HCEC 1CT (cell line): ENCODE measurements at regions not wholly inside any gene's neighbourhood (a gene's known extent, or its start where the extent isn't known, plus 50 kb on each side); places are given as distances from the start of the nearest gene placed in this dataset.
"Not testable (repeated sequence)": the region's sequence is repeated elsewhere in the genome, so short reads cannot be mapped to it uniquely, and the experiment has no call there.

Experiments
- DNase-seq: peaks from one replicate; pipeline ENCODE4 v3.0.0-alpha.2; 2017

DNA sequence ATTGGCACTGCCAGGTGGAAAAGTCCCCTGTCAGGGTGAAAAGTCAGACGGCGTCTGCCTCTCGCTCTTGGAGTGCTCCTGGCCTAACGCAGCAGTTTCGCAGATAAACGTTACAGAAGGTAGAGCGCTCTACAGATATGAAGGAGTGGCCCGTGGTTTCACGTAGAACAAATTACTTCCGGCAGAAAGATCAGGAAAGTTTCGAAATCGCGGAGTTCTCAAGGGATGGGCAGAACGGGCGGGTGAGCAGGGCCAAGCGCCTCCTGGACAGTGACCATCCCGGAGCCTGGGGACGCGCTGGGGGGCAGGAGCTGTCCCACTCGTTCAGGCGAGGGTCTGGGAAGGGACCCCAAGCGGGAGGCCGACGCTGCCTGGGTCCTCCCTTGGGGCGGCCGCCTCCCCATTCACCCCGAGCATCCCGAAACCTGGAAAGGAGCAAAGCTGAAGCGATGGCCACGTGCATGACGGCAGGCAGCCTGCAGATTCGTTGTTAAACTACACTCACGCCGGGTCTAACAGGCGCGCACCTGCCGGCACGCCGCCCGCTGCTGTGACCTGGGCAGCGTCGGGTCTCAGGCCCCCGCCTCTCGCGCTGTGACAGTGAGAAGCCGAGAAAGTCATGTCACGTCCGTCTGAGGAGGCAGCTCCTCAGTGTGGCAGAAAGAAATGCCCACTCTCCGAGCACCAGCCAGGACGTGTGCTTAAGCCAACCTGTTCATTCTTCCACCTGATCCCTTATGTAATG is 122.9 kb upstream of the SALL3 start:
- no peak for DNase-seq

DNA sequence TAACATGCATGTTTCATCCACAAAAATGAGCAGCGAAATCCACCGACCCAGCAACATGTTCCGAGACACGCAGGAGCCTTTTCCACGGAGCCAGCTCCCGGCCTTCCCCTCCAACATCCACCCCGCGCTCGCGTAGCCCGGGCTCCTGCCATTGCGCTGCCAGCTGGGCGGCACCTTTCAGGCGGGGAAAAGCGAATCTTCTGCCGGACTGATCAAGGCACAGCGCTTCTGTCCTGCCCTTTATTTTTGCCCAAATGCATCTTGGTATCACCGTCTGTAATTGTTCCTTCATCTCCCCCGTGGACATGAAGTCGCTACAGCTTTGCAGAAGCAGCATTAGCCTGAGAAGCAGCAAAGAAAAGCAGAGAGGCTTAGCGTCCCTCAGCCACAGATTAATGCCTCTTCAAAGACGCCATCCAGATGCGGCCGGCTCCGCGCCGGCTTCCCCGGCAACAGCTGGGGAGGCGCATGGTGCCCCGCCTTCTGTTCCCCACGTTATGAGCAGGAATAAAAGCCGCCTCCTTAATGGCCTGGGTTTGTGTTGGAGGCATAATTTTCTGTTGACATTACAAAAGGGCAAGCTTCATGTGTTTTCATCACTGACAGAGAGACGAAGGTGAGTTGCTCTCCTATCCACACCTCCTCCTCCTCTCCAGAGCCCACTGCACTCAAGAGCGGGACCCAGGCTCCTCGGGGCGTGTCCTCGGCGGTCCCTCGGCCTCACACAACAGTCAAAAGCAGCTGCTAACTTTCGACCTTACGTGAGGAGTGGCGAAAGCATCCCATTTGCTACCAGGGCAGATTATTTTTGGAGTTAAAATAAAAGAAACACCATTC is 122.1 kb upstream of the SALL3 start:
- no peak for DNase-seq

DNA sequence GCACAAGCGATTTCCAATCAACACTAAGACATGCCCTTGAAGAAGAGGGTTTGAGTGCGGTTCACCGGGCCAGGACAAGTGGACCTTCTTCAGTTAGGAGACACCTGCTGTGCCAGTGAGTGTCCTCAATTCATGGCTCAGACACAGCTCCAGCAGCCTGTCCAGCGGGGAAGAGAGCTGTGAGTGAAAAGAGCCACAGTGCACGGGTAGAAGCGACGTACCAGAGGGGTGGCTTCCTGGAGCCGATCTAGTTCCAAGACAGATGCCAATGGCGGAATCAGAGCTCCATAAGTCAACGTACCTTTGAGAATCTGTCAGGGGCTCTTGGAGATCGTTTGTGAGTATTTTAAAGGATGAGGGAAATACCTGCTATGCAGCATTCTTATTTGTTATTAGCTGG is 119.9 kb upstream of the SALL3 start:
- DNase-seq: no peak

DNA sequence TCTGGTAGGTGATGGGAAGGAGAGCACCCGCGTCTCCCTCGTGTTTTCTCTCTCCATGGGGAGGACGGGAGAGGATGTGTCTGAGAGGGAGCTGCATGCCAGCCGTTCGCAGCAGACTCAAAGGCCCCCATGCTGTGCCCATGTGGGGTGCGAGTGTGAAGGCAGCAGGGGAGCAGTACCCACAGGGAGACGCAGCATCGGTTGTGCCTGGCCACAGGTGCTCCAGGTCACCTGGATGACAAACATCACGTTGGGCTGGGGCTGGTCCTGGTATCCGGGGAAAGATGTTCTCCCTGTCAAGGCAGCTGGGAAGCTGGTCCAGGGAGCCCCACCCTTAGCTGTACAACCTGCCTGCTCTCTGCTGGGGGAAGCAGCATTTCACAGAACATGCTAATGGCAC is 119.5 kb upstream of the SALL3 start:
- DNase-seq: no peak

DNA sequence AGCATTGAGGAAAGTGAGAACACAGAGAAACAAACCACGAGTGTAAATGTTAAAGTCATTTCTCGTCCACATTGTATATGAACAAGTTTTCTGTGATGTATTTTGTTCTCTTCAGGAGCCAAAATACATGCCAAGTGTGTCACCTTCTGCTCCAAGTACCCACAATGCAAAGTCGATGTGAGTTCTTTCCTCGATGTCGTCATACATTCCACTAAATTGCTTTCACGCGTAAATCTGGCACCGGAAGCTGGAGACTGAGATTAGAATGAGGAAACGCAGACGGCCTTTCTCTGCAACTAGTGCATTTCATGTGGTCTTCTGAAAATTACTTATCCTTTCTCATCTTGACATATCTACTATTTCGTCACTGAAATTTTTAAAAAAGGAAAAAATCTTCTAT is 118.5 kb upstream of the SALL3 start:
- DNase-seq: no peak

DNA sequence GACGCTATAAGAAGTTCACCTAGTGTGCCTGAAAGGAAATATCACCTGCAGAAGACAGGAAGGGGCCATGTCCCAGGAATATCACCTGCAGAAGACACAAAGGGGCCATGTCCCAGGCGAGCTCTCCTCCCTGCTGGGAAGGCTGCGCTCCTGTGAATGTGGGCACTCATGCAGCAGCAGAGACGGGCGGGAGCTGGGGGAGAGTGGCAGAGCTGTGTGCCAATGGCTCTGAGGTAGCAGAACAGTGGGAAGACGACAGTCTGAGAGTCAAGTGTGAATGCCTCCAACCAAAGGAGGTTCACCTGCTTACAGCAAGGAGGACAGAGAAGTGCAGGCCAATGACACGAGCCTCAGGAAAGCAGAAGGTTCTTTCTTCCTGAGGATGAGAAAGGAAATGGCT is 117.9 kb upstream of the SALL3 start:
- DNase-seq: no peak

DNA sequence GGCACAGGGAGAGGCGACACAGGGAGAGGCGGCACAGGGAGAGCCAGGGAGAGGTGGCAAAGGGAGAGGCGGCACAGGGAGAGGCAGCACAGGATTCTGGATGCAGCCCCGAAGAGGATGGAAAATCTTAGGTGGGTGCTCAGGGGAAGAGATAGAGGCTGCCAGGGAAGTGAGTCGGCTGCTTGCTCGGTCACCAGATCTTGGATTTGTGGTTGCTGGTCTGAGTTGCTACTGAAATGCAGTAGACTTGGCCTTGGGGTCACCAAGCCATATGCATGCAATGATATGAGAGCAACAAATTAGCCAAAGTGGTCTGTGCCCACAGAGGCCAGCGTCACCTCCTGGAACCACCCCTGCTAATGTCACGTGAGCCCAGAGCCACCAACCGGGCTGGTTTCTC is 117.2 kb upstream of the SALL3 start:
- DNase-seq: no peak

DNA sequence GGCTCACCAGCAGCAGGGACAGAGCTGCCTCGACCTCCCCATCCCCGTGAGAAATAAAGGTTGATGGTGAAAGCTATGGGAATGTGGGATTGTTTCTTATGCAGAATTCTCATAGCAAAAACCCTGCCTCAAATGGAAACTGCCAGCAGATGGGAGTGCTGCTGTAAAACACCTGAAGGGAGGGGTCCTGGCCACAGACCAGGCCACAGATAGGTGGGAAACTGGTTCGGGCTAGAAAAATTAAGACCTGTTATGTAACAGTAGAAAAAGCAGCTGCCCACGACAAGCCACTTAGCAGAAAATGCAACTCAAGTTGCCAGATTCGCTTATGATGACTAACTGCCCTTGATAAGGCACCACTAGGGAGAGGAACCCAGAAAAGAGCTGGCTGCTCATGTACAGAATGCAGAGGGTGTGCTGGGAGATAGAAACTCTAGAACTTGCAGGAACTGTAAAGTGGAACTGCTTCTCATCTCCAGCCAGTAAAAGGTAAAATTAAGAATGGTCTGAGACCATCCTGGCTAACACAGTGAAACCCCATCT is 114.5 kb upstream of the SALL3 start:
- DNase-seq: no peak

DNA sequence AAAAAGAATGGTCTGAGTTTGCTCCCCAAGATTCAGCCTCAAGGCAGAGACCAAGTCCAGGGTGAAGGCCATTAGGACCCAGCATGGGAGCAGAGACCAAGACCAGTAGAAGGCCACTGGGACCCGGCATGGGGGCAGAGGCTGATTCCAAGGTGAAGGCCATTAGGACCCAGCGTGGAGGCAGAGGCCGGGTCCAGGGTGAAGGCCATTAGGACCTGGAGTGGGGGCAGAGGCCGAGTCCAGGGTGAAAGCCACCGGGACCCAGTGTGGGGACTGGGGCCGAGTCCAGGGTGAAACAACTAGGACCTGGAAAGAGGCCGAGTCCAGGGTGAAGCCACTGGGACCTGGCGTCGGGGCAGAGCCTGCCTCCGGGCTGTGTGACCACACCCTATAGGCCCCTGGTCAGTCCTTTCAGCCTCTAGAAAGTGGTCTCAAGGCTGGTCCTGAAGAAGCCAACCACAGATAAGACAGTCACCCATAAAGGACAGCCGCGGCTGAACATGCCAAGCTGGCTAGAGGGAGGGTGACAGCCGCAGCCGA is 113.8 kb upstream of the SALL3 start:
- DNase-seq: no peak

DNA sequence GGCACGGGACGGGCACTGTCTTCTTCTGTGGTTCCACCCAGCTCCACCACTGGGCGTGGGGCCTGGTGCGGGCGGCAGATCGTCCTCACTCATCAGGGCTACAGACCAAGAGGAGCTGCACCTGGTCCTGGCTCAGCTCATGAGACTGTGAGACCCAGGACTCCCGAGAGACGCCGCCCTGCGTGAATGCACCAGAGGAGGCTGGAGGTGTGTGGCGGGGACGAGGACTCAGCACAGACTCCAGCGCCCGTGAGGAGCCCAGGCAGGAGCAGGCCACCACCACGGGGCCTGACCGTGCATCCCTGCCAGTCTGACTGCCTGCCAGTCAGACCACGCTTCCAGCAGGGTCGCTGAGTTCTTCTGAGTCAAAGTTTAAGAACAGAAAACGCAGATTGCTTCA is 112.5 kb upstream of the SALL3 start:
- no peak for DNase-seq

DNA sequence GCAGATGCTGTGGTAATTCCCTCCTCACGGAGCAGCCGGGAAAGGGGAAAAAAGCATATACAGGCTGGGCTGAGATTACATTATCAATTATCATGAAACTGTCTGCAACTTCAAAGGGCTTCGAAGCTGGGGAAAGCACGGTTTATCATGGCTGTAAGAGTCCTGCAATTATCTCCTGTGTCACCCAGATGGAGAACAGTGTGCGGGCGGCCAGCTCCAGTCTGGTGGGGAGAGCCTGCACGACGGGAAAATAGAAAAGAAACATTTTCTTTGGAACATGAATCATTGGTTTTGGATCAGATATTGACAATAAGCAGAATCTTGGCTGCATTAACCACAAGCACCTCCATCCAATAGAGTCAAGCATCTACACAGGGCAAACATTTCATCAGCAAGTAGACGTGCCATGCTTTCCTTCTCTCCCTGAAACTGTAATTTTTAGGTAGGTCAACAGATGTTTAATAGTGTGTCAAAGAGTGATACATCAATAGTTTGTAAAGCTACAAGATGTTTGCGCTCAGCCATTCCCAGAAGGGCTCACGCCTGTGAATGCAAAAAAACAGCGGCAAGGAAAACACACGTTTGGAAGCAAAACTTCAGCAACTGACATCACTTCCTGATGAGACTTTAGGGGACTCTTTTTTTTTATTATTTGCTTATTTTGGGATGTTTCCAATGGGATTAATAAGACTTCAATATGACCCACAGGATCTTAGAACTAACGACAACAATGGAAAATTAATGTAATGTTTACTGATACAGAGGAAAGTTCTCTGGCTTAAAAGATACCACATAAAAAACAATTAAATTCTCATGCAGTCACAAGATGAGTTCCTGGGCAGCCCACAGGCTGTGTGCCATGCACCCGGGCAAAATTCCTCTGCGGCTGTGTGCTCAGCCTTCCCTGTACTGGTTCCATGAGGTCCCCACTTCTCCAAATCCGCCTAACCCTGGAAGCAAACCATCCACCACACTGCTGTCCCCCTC is 111.0 kb upstream of the SALL3 start:
- no peak for DNase-seq

DNA sequence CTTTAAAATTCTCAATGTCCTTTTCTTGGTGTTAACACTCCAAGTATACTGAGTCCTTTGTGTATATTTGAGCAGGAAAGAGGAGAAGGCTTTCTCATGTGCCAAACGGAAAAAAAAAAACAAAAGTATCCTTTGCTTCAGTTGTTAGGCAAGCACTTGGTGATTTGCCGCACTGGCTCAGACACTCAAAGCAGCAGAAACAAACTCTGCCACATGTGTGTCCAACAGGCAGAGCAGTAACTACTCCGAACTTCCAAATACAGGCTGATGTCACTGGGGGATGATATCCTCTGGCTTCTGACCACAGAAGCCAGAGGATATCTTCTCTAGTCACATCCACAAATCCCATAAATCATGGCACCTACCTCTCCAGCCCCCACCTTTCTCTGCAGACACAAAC is 108.0 kb upstream of the SALL3 start:
- no peak for DNase-seq

DNA sequence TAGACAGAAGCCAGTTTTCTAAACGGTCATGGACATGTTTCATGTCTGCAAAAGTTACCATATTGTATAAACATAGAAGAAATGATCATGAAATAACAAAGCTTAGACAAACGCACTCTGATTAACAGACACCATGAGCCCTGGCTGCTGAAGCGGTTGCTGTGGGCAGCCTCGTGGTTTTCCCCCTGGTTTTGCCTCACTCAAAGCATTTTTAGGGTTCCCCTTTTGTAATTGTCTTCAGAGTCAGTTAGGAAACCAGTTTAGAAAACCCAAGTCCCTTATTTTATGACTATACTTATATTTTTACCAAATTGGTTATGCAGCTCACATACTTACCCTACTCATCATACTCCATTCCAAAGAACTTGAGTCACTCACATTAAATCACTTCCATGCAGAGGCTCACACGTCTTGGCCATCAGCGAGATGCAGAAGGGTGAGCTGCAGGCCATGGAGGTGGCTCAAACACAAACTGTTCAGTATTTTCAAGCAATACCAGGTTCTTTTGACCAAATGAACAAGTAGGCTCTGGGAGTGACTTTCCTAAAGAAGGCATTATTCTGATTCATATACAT is 105.6 kb upstream of the SALL3 start:
- no peak for DNase-seq

DNA sequence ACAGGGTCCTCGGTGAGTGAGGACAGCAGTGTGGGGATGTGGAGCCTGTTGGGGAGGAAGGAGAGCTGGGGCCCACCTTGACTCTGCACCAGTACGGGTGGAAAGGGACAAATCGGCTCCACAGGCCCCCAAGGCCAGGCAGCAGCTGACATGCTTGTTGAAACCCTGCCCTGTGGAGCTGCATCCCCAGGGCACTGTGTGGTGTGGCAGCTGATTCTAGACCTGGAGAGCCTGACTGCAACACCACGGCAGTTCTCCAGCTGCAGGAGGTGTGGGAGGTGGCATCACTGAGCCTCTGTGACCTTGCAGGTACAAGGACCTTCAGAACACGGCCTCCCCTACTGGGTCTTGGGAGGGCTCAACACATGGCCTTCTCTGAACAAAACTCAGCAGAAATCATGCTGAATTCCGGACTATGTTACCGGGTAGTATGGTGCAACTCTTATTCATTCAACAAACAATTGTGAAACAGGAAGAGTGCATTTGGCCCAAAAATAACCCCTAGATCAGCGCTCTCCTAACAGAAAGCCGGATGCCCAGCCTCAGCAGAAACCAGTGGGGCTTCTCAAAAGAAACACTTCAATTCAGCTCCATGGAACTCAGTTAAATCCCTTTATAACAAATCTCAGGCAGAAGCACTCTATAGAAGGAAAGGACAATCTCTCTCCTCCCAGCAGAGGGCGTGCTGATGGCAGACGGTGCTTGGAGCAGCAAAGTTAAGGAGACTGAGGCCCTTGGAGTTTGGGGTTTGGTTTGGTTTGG is 104.4 kb upstream of the SALL3 start:
- no peak for DNase-seq

DNA sequence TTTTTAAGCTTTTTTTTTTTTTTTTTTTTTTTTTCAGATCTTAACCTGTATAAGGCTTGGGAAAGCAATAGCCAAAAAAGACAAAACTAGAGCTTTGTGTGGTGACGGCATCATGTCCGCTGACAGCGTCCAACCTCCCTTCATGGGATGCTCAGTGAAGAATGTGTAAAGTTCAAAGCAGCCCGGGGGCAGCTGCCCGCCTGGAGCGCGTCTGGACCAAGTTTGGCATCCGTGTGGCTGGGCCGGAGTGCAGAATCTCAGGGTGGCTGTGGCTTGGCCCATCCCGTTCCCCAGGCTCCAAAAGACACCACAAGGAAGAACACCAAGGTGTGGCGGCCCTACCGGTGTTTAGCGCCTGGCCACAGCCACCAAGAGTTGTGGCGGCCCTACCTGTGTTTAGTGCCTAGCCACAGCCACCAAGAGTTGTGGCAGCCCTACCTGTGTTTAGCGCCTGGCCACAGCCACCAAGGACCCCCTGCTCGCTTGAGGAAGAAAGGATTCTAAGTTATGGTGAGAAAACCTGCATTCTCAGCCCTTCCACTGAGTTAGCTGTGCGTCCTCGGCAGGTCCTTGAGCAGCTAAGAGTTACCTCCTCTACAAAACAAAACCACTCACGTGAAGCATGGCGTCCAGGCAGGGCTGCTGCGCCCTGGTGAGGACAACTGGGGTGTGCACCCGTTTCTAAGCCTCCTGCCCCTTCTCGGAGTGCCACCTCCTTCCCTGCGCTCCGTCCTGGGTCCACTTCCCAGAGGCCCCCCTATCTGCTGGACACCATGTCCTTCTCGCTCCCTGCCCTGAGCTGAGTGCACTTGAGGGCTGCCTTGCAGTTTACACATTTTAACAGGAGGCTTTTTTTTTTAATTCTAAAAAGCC is 103.6 kb upstream of the SALL3 start:
- no peak for DNase-seq

DNA sequence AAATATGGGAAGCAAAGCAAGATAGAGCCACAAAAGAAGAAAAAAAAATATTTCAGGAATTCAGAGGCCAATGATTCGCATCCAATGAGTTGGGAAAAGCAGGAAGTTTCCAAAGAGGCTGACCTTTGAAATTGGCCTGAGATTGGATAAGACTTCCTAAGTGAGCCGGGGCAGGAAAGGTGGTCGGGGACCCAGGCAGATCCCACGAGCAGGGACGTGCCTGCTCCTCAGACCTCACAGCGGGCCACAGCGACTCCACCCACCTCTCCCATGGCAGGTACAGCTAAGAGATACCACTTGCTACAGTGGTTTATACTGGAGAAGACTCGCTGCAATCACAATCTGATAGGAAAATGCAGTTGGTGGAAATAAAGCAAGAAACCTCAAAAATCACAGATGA is 102.8 kb upstream of the SALL3 start:
- DNase-seq: no peak

DNA sequence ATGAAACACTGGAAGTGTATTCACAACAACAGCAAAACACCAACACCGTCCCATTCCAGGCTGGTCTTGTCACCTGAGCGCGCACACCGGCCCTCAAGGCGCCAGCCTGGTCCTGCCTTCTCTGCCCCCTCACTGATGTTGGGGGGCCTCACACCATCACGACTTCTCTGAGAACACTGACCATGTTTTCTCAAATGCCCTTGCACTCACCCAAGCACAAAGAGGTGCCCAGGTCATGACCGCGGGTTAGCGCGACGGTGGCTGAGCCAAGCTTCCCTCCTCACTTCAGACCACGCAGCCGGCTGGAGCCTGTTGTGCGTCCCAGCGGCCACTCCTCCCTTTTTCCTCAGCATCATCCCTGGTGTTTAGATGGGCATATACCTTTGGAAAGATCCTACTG is 101.3 kb upstream of the SALL3 start:
- no peak for DNase-seq

DNA sequence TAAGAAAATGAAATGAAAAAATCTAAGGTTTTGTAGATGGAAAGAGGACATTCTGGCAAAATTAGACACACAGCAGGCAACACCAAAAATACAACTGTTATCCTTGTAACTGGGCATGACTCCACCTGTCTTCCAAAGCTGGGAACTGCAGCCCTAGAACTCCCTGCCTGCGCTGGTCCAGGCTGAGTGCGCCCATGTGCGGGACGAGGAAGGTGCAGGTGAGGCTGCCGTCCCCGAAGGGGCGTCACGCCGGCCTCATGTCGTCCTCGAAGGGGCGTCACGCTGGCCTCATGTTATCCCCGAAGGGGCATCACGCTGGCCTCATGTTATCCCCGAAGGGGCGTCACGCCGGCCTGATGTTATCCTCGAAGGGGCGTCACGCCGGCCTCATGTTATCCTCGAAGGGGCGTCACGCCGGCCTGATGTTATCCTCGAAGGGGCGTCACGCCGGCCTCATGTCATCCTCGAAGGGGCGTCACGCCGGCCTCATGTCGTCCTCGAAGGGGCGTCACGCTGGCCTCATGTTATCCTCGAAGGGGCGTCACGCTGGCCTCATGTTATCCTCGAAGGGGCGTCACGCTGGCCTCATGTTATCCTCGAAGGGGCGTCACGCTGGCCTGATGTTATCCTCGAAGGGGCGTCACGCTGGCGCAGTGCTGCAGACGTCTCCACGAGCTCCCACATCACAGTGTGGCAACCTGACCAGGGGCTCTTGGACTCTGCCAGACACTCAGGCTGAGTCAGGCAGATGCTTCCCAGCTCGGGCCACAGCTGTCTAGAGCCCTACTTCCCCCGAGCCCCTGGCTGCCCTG is 100.3 kb upstream of the SALL3 start:
- DNase-seq: not testable (repeated sequence)

DNA sequence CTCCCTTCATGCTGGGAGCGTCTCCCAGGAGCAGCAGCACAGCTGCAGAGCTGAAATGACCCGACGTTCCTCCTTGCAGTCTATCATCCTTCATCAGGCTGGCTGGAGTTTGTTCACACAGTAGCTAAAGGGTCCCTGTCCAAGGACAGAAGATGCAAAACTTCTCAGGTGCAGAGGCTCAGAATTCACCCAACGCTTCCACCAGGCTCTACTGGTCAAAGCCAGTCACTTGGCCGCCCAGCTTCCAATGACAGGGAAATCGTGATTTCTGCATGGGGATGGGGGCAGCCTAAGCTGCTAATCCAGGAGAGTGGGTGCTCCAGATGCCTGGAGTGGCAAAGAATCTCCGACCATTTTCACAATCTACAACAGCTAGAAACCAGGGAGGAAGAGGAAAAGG is 97.0 kb upstream of the SALL3 start:
- no peak for DNase-seq

DNA sequence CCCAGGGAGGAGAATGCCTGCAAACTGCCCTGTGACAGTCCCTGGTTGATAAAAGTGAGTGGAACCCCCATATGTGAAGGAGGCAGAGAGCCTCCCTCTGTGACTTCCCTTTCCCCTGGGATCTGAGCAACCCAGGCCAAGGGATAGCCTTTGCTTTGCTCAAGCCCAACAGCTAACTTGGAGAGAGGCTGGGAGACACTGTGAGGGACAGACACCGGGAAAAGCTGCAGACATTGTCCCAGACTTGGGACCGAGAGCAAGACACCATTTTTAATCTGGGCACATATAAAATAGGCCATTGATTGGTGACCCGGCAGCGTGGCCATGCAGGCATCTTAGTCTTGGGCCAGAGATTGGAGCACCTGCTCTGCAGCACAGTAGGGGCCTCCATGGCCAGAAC is 96.1 kb upstream of the SALL3 start:
- DNase-seq: no peak
